A673 (cell line): ENCODE measurements at regions not wholly inside any gene's neighbourhood (a gene's known extent, or its start where the extent isn't known, plus 50 kb on each side); places are given as distances from the start of the nearest gene placed in this dataset.

Experiments
- BruUV-seq: library from RNA; stranded (reverse); fragments of 400-500 nt; replicated peaks from 2 replicates; lab custom pipeline; 2021; lab: Mats Ljungman, UMichigan
- CTCF ChIA-PET: fragments of 300-600 bp; sonication (Branson Sonifier 250); formaldehyde crosslinking; loops from one replicate; lab custom pipeline; 2022; ENCODE audit warnings: antibody characterized with exemption; lab: Charles Lee
- POLR2A ChIA-PET: fragments of 300-600 bp; sonication (Branson Sonifier 250); formaldehyde crosslinking; loops from one replicate; lab custom pipeline; 2022; ENCODE audit warnings: antibody characterized with exemption; ENCODE audit not compliant: low non-redundant PET; lab: Charles Lee
- DNase-seq: peaks from one replicate; pipeline ENCODE4 v3.0.0-alpha.2; 2015; ENCODE audit warnings: low spot score
- H3K27ac ChIP-seq: fragments of 200-600 bp; sonication (generic); 2 replicates; pipeline ENCODE4 v1.5.1; 2016; ENCODE audit warnings: mixed run types, low read depth, mild to moderate bottlenecking, mixed read lengths, antibody characterized with exemption, low read length; ENCODE audit not compliant: poor library complexity, severe bottlenecking
- H3K27me3 ChIP-seq: fragments of 200-600 bp; sonication (generic); replicated peaks from 2 replicates; pipeline ENCODE4 v1.6.1; 2017; ENCODE audit warnings: mixed run types, low read depth, mild to moderate bottlenecking, mixed read lengths, antibody characterized with exemption, low read length; ENCODE audit not compliant: insufficient read depth, poor library complexity
- H3K36me3 ChIP-seq: fragments of 200-600 bp; sonication (generic); 2 replicates; pipeline ENCODE4 v1.6.1; 2016; ENCODE audit warnings: mixed run types, mild to moderate bottlenecking, mixed read lengths, antibody characterized with exemption, low read length; ENCODE audit not compliant: insufficient read depth, poor library complexity, severe bottlenecking
- H3K4me1 ChIP-seq: fragments of 200-600 bp; sonication (generic); 2 replicates; pipeline ENCODE4 v1.6.1; 2017; ENCODE audit warnings: mixed run types, mild to moderate bottlenecking, mixed read lengths, antibody characterized with exemption, low read length; ENCODE audit not compliant: insufficient read depth, poor library complexity, severe bottlenecking
- H3K4me3 ChIP-seq: fragments of 200-600 bp; sonication (generic); 2 replicates; pipeline ENCODE4 v1.5.1; 2016; ENCODE audit warnings: low read depth, mixed run types, mild to moderate bottlenecking, mixed read lengths, low read length; ENCODE audit not compliant: poor library complexity, severe bottlenecking
- H3K9me3 ChIP-seq: fragments of 200-600 bp; sonication (generic); 2 replicates; pipeline ENCODE4 v1.6.1; 2016; ENCODE audit warnings: mixed run types, low read depth, mild to moderate bottlenecking, mixed read lengths, antibody characterized with exemption, low read length; ENCODE audit not compliant: poor library complexity, severe bottlenecking
- CTCF ChIP-seq: fragments of 300-800, 200-600 bp; sonication (generic); conservative IDR thresholded peaks from 2 replicates; pipeline ENCODE4 v1.5.1; 2017; ENCODE audit warnings: low read depth, mild to moderate bottlenecking, antibody characterized with exemption, low read length, moderate library complexity, mixed read lengths
- EZH2 ChIP-seq: fragments of 200-600 bp; sonication (generic); IDR thresholded peaks from 2 replicates; pipeline ENCODE4 v1.6.1; 2017; ENCODE audit warnings: borderline replicate concordance, low read depth, mild to moderate bottlenecking, mixed read lengths, antibody characterized with exemption, low read length; ENCODE audit not compliant: poor library complexity, severe bottlenecking
- intact Hi-C: fragments of 100-400 bp; cut with micrococcal nuclease; formaldehyde crosslinking; loops from one replicate; pipeline ENCODE4 v1.10.0; 2022; ENCODE audit not compliant: unreplicated experiment

- POLR2A ChIA-PET, result no interaction called here
- no peak for TF ChIP-seq CTCF
- no peak for TF ChIP-seq EZH2
- Histone ChIP-seq H3K27me3 (no peaks in the 10 kb centered on the region), H3K27ac (no peak overlapping the region), H3K9me3 (no peaks in the 10 kb centered on the region), H3K4me3 (no peak overlapping the region), H3K4me1 (no peaks in the 10 kb centered on the region), H3K36me3 (no peaks in the 10 kb centered on the region)
- intact Hi-C loops, result no loop called here
- CTCF ChIA-PET, result no interaction called here
- BruUV-seq, result no TSS peak
- DNase-seq, result no peak
These were observed 125.9 kb upstream of the ZBTB40 start for GRCh38 chr1:22325531-22326371.

GRCh38 chr1:22326372-22326915, 125.2 kb upstream of the ZBTB40 start:
- Histone ChIP-seq H3K9me3 (no peaks in the 10 kb centered on the region), H3K4me3 (no peak overlapping the region), H3K4me1 (no peaks in the 10 kb centered on the region), H3K27ac (no peak overlapping the region), H3K27me3 (no peaks in the 10 kb centered on the region), H3K36me3 (no peaks in the 10 kb centered on the region)
- no TSS peak for BruUV-seq
- intact Hi-C loops, result no loop called here
- CTCF ChIA-PET, result no interaction called here
- POLR2A ChIA-PET, result no interaction called here
- TF ChIP-seq EZH2 (no peak), CTCF (no peak)
- no peak for DNase-seq

- Histone ChIP-seq H3K27me3 (no peaks in the 10 kb centered on the region), H3K36me3 (no peaks in the 10 kb centered on the region), H3K27ac (no peak overlapping the region), H3K9me3 (no peaks in the 10 kb centered on the region), H3K4me3 (no peak overlapping the region), H3K4me1 (no peaks in the 10 kb centered on the region)
- TF ChIP-seq CTCF (no peak), EZH2 (no peak)
- intact Hi-C loops, result no loop called here
- ChIA-PET POLR2A (no interaction called here), CTCF (no interaction called here)
- no TSS peak for BruUV-seq
- DNase-seq, result no peak
These were observed 124.7 kb upstream of the ZBTB40 start for GRCh38 chr1:22326931-22327330.
